Endodermal cell (in vitro differentiated cells): ENCODE measurements at regions not wholly inside any gene's neighbourhood (a gene's known extent, or its start where the extent isn't known, plus 50 kb on each side); places are given as distances from the start of the nearest gene placed in this dataset.

ENCODE experiments used
- DNase-seq: peaks from one replicate; pipeline ENCODE4 v3.0.0-alpha.2; 2017
- H3K27ac ChIP-seq: 2 replicates; pipeline ENCODE4 v1.5.1; 2013; ENCODE audit warnings: mild to moderate bottlenecking, low read depth, low read length, moderate library complexity
- H3K27me3 ChIP-seq: 2 replicates; pipeline ENCODE4 v1.6.1; 2013; ENCODE audit warnings: mild to moderate bottlenecking, low read length, moderate library complexity; ENCODE audit not compliant: insufficient read depth, control insufficient read depth, poor library complexity, severe bottlenecking
- H3K36me3 ChIP-seq: 2 replicates; pipeline ENCODE4 v1.7.0; 2013; ENCODE audit warnings: mild to moderate bottlenecking, low read length, moderate library complexity; ENCODE audit not compliant: control insufficient read depth, insufficient read depth
- H3K4me1 ChIP-seq: one replicate; pipeline ENCODE4 v1.7.0; 2013; ENCODE audit warnings: low read length; ENCODE audit not compliant: control insufficient read depth, insufficient read depth
- H3K4me3 ChIP-seq: 2 replicates; pipeline ENCODE4 v1.5.1; 2013; ENCODE audit warnings: mild to moderate bottlenecking, low read length, moderate library complexity
- H3K9ac ChIP-seq: 2 replicates; pipeline ENCODE4 v1.6.1; 2013; ENCODE audit warnings: mild to moderate bottlenecking, low read length, moderate library complexity; ENCODE audit not compliant: poor library complexity, severe bottlenecking; ENCODE audit errors: extremely low read depth
- H3K9me3 ChIP-seq: 2 replicates; pipeline ENCODE4 v1.6.1; 2013; ENCODE audit warnings: mild to moderate bottlenecking, low read length, moderate library complexity; ENCODE audit not compliant: control insufficient read depth
- H3K27ac Mint-ChIP-seq: 2 replicates; pipeline ENCODE4 v1.8.0; 2020; ENCODE audit warnings: mixed read lengths
- H3K27me3 Mint-ChIP-seq: 2 replicates; pipeline ENCODE4 v1.8.0; 2021; ENCODE audit warnings: mild to moderate bottlenecking, mixed read lengths; ENCODE audit not compliant: insufficient read depth
- H3K36me3 Mint-ChIP-seq: 2 replicates; pipeline ENCODE4 v1.8.0; 2020; ENCODE audit warnings: low read depth, mixed read lengths
- H3K4me1 Mint-ChIP-seq: 2 replicates; pipeline ENCODE4 v1.8.0; 2020; ENCODE audit warnings: mixed read lengths
- H3K4me3 Mint-ChIP-seq: 2 replicates; pipeline ENCODE4 v1.8.0; 2020; ENCODE audit warnings: mild to moderate bottlenecking, moderate library complexity, mixed read lengths
- H3K9me3 Mint-ChIP-seq: 2 replicates; pipeline ENCODE4 v1.8.0; 2020; ENCODE audit warnings: mild to moderate bottlenecking, mixed read lengths
- CTCF ChIP-seq: fragments of 200-600 bp; sonication (generic); conservative IDR thresholded peaks from 2 replicates; pipeline ENCODE4 v1.5.0; 2021; ENCODE audit warnings: antibody characterized with exemption, mild to moderate bottlenecking
- WGBS, 2 experiments: methylation state at CpG; one replicate each; pipeline versions ENCODE4 v1.1.5 to v1.1.7; 2013; ENCODE audit warnings: missing lambda C conversion rate in 2 of 2, mixed read lengths in 1 of 2; ENCODE audit not compliant: insufficient coverage in 1 of 2, insufficient read length in 1 of 2; 5-methylcytosine and 5-hydroxymethylcytosine counted together

GRCh38 chr20:40354880-40355279 lies 334.2 kb downstream of the MAFB start:
- H3K4me3 ChIP-seq = no peak overlapping the region
- no peaks in the 10 kb centered on the region for H3K36me3 ChIP-seq
- Mint-ChIP-seq H3K27ac (no peak overlapping the region), H3K36me3 (no peaks in the 10 kb centered on the region), H3K9me3 (no peaks in the 10 kb centered on the region), H3K4me3 (no peak overlapping the region), H3K27me3 (peaks cover 32% of the 10 kb centered on the region), H3K4me1 (peaks cover 45% of the 10 kb centered on the region)
- peaks cover 6% of the 10 kb centered on the region for H3K9me3 ChIP-seq
- peaks cover 60% of the 10 kb centered on the region for H3K27me3 ChIP-seq
- no peak overlapping the region for H3K27ac ChIP-seq
- 81 to 100% methylated on average over 1 of the region's 1 CpG for WGBS, 2 experiments
- no peak for DNase-seq
- TF ChIP-seq CTCF = no peak
- H3K4me1 ChIP-seq = peaks cover 15% of the 10 kb centered on the region
- no peak overlapping the region for H3K9ac ChIP-seq

- H3K9me3 ChIP-seq = peaks cover 43% of the 10 kb centered on the region
- H3K9ac ChIP-seq = no peak overlapping the region
- no peak overlapping the region for H3K27ac ChIP-seq
- Mint-ChIP-seq H3K27ac (no peak overlapping the region), H3K9me3 (peaks cover 36% of the 10 kb centered on the region), H3K27me3 (peaks cover 6% of the 10 kb centered on the region), H3K4me1 (peaks cover 5% of the 10 kb centered on the region), H3K4me3 (no peak overlapping the region), H3K36me3 (peaks cover 9% of the 10 kb centered on the region)
- H3K27me3 ChIP-seq = peaks cover 8% of the 10 kb centered on the region
- no peaks in the 10 kb centered on the region for H3K4me1 ChIP-seq
- no peak for DNase-seq
- no peaks in the 10 kb centered on the region for H3K36me3 ChIP-seq
- no peak overlapping the region for H3K4me3 ChIP-seq
- TF ChIP-seq CTCF = no peak
Measured at GRCh38 chr20:40343390-40343789, 345.6 kb downstream of the MAFB start.

- DNase-seq = no peak
- Mint-ChIP-seq H3K4me3 (no peak overlapping the region), H3K27ac (no peak overlapping the region), H3K36me3 (peaks cover 9% of the 10 kb centered on the region), H3K9me3 (peaks cover 33% of the 10 kb centered on the region), H3K4me1 (peaks cover 5% of the 10 kb centered on the region), H3K27me3 (peaks cover 5% of the 10 kb centered on the region)
- TF ChIP-seq CTCF = no peak
- Histone ChIP-seq H3K36me3 (no peaks in the 10 kb centered on the region), H3K9me3 (peaks cover 36% of the 10 kb centered on the region), H3K27ac (no peak overlapping the region), H3K9ac (no peak overlapping the region), H3K4me3 (no peak overlapping the region), H3K27me3 (peaks cover 15% of the 10 kb centered on the region), H3K4me1 (no peaks in the 10 kb centered on the region)
Measured at GRCh38 chr20:40341561-40341960, 347.5 kb downstream of the MAFB start.
